Subcutaneous abdominal adipose tissue (tissue), 5 donors: ENCODE measurements at regions not wholly inside any gene's neighbourhood (a gene's known extent, or its start where the extent isn't known, plus 50 kb on each side); places are given as distances from the start of the nearest gene placed in this dataset.

Experiments
- H3K27ac ChIP-seq: one replicate; pipeline ENCODE4 v1.7.0; 2013; ENCODE audit warnings: low read depth, mild to moderate bottlenecking, inconsistent platforms, low read length, moderate library complexity
- H3K27me3 ChIP-seq, 5 donors: one replicate each; pipeline ENCODE4 v1.7.0; 2013; ENCODE audit warnings: low read length in 5 of 5, inconsistent platforms in 1 of 5; ENCODE audit not compliant: control insufficient read depth in 5 of 5, insufficient read depth in 4 of 5
- H3K36me3 ChIP-seq, 5 donors: one replicate each; pipeline ENCODE4 v1.7.0; 2013; ENCODE audit warnings: low read length in 5 of 5; ENCODE audit not compliant: control insufficient read depth in 5 of 5, insufficient read depth in 5 of 5
- H3K4me1 ChIP-seq, 5 donors: one replicate each; pipeline ENCODE4 v1.7.0; 2013; ENCODE audit warnings: low read length in 5 of 5, mild to moderate bottlenecking in 3 of 5, moderate library complexity in 1 of 5; ENCODE audit not compliant: control insufficient read depth in 5 of 5, insufficient read depth in 5 of 5
- H3K4me3 ChIP-seq, 5 donors: one replicate each; pipeline ENCODE4 v1.7.0; 2013; ENCODE audit warnings: low read length in 5 of 5, low read depth in 1 of 5
- H3K9ac ChIP-seq, 5 donors: one replicate each; pipeline ENCODE4 v1.7.0; 2013; ENCODE audit warnings: low read length in 5 of 5, mild to moderate bottlenecking in 4 of 5, moderate library complexity in 3 of 5
- H3K9me3 ChIP-seq, 5 donors: one replicate each; pipeline ENCODE4 v1.7.0; 2013; ENCODE audit warnings: low read length in 5 of 5; ENCODE audit not compliant: control insufficient read depth in 5 of 5
- donor health status: healthy.
- donor health status: healthy.
- donor health status: healthy.
- donor health status: healthy.
- donor health status: healthy.

DNA sequence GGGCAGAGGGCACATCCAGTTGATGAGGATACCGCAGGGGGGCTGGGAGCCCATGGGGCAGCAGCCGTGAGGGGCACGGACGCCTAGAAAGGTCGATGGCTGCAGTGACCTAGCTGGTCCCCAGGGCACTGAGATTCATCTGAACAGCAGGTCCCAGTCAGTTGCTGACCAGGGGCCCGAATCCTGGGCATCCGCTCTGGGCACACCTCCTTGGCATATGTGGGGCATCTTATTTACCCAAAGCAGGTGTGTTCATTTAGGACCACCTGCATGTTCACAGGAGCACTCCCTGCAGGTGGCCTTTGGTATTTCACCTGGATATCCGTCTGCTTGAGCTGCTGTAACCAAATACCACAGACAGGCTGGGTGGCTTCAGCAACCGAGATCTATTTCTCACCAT, 72.0 kb upstream of the ODC1 start:
- H3K4me3 ChIP-seq: no peak overlapping the region
- no peak overlapping the region for H3K9ac ChIP-seq
- no peaks in the 10 kb centered on the region for H3K4me1 ChIP-seq
- H3K9me3 ChIP-seq: peaks cover 8 to 25% (median 24%) of the 10 kb centered on the region in 5 donors
- peaks cover 0 to 1% (median 0%) of the 10 kb centered on the region in 5 donors for H3K27me3 ChIP-seq
- H3K27ac ChIP-seq: no peak overlapping the region
- H3K36me3 ChIP-seq: no peaks in the 10 kb centered on the region

DNA sequence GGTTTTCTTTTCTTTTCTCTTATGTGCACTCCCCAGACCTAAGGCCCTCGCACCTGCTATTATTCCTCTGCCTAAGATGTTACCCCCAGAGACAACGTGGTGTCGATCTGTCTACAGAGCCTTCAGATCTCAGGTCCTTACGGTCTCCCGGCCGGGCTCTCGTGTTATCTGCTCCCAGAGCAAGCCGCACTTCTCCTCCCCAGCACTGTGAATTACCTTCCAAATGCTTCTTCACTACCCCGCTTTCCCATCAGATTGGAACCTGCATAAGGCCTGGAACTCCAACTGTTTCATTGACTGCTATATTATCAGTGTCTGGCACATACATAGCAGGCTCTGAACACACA, 71.2 kb upstream of the ODC1 start:
- no peaks in the 10 kb centered on the region for H3K4me1 ChIP-seq
- H3K36me3 ChIP-seq: no peaks in the 10 kb centered on the region
- H3K4me3 ChIP-seq: no peak overlapping the region
- no peak overlapping the region for H3K27ac ChIP-seq
- H3K9ac ChIP-seq: no peak overlapping the region
- peaks cover 8 to 33% (median 32%) of the 10 kb centered on the region in 5 donors for H3K9me3 ChIP-seq
- H3K27me3 ChIP-seq: no peaks in the 10 kb centered on the region

DNA sequence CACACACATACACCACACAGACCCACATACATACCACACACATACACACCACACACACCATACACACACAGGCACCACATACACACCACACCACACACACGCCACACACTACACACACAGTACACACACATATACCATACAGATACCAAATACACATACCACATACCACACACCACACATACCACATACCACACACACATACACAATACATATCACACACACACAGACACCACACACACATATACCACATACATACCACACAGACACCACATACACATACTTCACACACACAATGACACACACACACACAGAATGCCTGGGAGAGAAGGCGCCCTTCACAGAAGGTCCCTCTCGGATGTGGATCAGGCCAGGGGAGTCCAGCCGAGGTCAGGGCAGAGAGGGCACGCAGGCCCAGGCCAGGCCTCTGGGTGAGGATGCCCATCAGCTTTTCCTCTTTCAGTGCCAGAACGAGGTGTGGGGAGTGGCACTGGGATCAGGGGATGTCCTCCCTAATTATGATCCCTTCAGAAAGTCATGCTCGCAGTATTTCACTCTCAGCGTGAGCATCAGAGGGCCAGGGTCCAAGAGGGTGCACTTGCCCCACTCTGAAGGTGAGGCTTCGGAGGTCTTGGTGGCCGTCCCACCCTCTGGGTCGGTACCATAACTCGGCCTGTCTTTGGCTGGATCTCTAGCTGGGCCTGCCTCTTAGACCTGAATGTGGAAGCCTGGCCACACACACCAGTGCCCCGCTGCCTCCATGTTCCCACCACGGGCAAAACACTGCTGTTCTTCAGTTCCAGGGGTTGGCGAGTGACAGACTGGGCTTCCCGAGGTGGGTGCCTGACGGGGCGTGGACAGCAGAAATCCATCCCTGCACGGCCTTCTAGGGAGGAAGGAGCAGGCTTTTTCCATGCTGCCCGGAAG, 70.6 kb upstream of the ODC1 start:
- H3K9ac ChIP-seq: no peak overlapping the region
- H3K4me3 ChIP-seq: no peak overlapping the region
- peaks cover 0 to 3% (median 0%) of the 10 kb centered on the region in 5 donors for H3K4me1 ChIP-seq
- peaks cover 8 to 37% (median 37%) of the 10 kb centered on the region in 5 donors for H3K9me3 ChIP-seq
- no peaks in the 10 kb centered on the region for H3K27me3 ChIP-seq
- no peaks in the 10 kb centered on the region for H3K36me3 ChIP-seq
- no peak overlapping the region for H3K27ac ChIP-seq

DNA sequence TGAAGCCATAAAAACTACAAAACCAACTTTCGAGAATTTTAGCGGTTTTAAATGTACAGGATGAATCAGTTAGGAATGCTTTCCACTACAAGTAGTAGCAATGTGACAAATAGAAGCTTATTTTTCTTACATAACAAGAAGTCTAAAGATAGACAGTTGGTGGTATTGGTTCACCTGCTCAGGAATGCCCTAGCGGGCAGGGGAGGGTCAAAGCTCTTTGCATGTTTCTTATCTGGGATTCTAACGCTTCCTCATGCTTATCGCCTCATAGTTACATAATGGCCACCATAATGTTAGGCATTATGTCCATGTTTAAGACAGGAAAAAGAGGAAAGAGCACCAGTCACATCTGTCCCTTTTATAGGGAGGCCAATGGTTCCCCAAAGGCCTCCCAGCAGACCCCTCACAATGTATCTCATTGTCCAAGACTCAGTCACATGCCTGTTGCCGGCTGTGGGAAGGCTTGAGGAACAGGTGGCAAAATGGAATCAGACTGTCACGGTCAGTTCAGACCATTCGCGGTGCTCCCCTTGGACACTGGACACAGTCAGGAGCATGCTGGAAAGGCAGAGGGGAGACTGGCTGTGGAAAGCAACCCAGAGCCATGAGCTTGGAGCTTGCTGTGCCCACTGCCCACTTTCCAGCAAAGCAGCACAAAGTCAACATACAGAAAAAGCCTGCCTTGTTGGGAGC, 69.4 kb upstream of the ODC1 start:
- H3K27ac ChIP-seq: no peak overlapping the region

DNA sequence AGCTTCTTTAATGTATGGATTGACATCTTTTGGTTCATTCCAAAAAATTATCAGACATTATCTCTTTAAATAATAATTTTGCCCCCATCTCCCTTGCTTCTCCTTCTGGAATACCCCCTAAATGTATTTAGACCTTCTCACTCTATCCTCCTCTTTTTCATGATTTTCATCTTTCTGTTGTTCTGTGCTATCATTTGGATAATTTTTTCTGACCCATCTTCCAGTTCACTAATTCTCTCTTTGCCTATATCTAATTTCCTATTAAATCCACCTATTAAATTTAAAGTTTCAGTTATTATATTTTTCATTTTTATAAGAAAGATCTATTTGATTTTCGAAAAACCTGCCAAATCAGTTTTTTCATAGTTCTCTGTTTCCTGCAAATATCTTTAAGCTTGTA, 67.8 kb upstream of the ODC1 start:
- peaks cover 8 to 37% (median 37%) of the 10 kb centered on the region in 5 donors for H3K9me3 ChIP-seq
- H3K9ac ChIP-seq: no peak overlapping the region
- no peaks in the 10 kb centered on the region for H3K36me3 ChIP-seq
- peaks cover 0 to 3% (median 0%) of the 10 kb centered on the region in 5 donors for H3K4me1 ChIP-seq
- H3K27ac ChIP-seq: no peak overlapping the region
- no peaks in the 10 kb centered on the region for H3K27me3 ChIP-seq
- peak overlapping the region in 1 of 5 donors; percentile 22 for H3K4me3 ChIP-seq

More for the DNA sequence above, 69.4 kb upstream of the ODC1 start:
- Histone ChIP-seq H3K27me3 (no peaks in the 10 kb centered on the region), H3K9ac (no peak overlapping the region), H3K4me3 (peak overlapping the region in 1 of 5 donors; percentile 5), H3K4me1 (peaks cover 0 to 3% (median 0%) of the 10 kb centered on the region in 5 donors), H3K36me3 (no peaks in the 10 kb centered on the region), H3K9me3 (peaks cover 8 to 37% (median 37%) of the 10 kb centered on the region in 5 donors)

DNA sequence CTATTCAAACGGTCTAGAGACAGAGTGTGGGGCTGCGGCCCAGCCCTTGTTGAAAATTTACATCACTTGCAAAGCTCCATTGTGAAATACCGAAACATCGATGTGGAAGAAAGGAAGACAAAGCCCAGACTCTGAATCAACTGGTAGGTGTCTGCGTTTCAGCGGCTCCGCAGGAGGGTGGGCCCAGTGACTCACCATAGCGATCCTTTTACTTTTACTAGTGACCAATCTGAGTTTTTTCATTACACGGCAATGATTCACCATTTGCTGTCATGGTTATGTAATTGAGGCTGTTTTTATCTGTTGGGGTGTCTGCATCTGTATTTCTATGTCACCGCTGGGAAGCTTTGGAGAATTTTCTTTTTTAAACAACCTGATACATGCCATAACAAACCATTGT, 66.6 kb upstream of the ODC1 start:
- Histone ChIP-seq H3K9ac (no peak overlapping the region), H3K4me1 (peaks cover 0 to 3% (median 0%) of the 10 kb centered on the region in 5 donors)

DNA sequence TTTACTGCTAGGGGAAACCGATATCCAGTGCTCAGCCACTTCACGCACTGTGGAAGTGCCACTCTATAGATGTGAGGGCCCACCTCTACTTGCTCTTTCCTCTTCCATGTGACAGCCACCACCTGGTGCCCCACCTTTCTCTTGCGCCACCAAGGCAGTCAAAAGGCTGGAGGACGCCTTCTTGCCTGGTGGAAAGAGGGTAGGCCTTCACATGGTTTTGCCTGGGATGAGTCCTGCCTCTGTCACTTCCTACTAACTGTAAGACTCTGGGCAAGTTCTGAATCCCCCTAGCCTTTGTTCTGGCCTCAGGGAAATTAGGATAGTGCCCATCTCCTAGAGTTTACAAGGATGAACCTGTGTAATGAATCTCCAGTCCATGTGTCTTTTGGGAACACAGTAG, 66.1 kb upstream of the ODC1 start:
- Histone ChIP-seq H3K4me3 (peak overlapping the region in 2 of 5 donors; percentile 3 to 11), H3K27me3 (no peaks in the 10 kb centered on the region), H3K36me3 (no peaks in the 10 kb centered on the region), H3K9ac (no peak overlapping the region), H3K27ac (no peak overlapping the region), H3K9me3 (peaks cover 8 to 37% (median 37%) of the 10 kb centered on the region in 5 donors), H3K4me1 (peaks cover 0 to 3% (median 0%) of the 10 kb centered on the region in 5 donors)

More for the DNA sequence above, 66.6 kb upstream of the ODC1 start:
- Histone ChIP-seq H3K27ac (no peak overlapping the region), H3K9me3 (peaks cover 8 to 37% (median 37%) of the 10 kb centered on the region in 5 donors), H3K4me3 (no peak overlapping the region), H3K36me3 (no peaks in the 10 kb centered on the region), H3K27me3 (no peaks in the 10 kb centered on the region)

DNA sequence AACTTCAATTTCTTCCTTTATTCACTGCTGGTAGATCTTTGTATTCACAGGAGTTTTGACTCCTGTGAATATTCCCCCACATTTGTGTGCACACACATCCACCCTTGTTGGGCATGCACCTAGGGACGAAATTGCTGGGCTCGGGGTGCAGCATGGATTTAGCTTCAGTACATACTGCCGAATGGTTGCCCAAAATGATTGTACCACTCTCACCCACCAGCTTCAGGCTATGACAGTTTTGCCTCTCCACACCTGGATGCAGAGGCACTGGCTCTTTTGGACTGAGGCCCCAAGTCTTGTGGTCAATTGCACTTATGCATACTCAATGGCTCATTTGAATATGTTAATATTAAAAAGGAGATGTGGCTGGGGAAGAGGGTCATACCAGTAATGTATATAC, 65.1 kb upstream of the ODC1 start:
- Histone ChIP-seq H3K9me3 (peaks cover 8 to 37% (median 37%) of the 10 kb centered on the region in 5 donors), H3K27ac (no peak overlapping the region), H3K4me1 (peaks cover 0 to 3% (median 0%) of the 10 kb centered on the region in 5 donors), H3K4me3 (no peak overlapping the region), H3K27me3 (no peaks in the 10 kb centered on the region), H3K9ac (no peak overlapping the region), H3K36me3 (no peaks in the 10 kb centered on the region)

DNA sequence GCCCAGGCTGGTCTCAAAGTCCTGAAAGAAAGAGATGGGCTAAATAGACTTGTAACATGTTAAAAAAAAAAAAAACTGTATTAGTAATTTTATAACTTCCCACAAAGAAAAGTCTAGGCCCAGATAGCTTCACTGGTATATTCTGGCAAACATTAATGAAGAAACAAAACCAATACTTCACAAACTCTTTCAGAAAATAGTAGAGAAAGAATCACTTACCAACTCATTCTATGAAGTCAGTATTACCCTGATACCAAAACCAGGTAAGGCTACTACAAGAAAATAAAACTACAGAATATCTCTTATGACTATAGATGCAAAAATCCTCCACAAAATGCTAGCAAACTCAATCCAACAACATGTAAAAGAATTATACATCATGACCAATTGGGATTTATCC, 59.9 kb upstream of the ODC1 start:
- H3K4me3 ChIP-seq: no peak overlapping the region
- no peaks in the 10 kb centered on the region for H3K27me3 ChIP-seq
- H3K27ac ChIP-seq: no peak overlapping the region
- H3K36me3 ChIP-seq: no peaks in the 10 kb centered on the region
- H3K9me3 ChIP-seq: no peaks in the 10 kb centered on the region
- no peaks in the 10 kb centered on the region for H3K4me1 ChIP-seq
- H3K9ac ChIP-seq: no peak overlapping the region

DNA sequence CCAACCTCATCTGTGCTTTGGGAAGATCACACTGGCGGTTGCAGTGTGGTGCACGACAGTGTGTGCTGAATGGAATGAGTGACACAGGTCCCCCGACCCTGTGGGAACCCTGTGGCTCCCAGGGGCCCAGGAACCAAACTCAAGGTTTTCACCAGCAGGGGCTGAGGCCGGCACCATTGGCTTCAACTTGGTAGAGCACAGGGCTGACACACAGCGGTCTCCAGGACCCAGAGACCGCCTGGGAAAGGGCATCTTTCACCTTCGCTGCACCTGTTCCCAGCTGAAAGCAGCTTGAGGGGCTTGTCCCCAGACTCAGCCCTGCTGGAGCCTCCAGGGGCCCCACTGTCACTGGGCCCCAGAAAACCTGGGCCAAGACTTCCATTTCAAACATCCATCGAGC, 59.0 kb upstream of the ODC1 start:
- Histone ChIP-seq H3K36me3 (no peaks in the 10 kb centered on the region), H3K9ac (no peak overlapping the region), H3K9me3 (no peaks in the 10 kb centered on the region), H3K4me1 (no peaks in the 10 kb centered on the region), H3K4me3 (no peak overlapping the region), H3K27ac (no peak overlapping the region), H3K27me3 (peaks cover 0 to 2% (median 0%) of the 10 kb centered on the region in 5 donors)
